GM18873 (cell line): ENCODE measurements at regions not wholly inside any gene's neighbourhood (a gene's known extent, or its start where the extent isn't known, plus 50 kb on each side); places are given as distances from the start of the nearest gene placed in this dataset.

Experiments used
- ATAC-seq: cut with Tn5 transposase; IDR thresholded peaks from one replicate; pipeline ENCODE4 v1.9.1; 2021; ENCODE audit warnings: mild to moderate bottlenecking, moderate library complexity, moderate number of reproducible peaks; ENCODE audit not compliant: unreplicated experiment, low FRiP score

- no peak for ATAC-seq
Measured at GRCh38 chr7:145327646-145328045, 491.8 kb upstream of the TPK1 start.

DNA sequence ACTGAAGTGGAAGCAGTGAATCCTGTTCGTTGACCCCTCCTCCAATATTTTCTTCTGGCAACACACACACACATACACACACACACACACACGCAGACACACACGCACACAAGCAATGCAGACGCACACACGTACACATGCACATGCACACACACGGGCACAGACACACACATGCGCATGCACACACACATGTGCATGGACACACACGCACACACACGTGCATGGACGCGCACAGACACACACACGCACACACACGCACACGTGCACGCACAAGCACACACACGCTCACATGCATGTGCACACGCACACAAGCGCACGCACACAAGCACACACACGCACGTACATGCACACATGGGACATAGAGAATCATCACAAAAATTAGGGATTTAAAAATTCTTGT lies 488.2 kb upstream of the TPK1 start:
- ATAC-seq = no peak

DNA sequence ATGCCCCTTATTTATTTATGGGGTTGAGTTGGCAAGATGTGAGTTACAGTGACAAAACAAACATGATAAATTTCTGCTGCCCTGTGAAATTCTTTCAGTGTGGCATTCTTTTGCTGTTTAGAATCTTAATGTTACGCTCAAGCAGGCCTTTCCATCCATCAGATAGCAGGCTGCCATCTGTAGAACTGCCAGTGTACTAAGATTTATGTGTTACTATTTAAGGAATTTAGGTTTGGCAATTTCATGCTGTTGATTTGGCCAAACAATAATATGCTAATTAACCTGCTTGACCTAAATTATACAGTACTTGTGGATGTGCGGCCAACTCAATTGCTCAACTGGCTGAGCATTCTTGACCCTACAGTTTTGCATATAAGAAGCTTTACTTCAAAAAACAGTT lies 477.7 kb upstream of the TPK1 start:
- no peak for ATAC-seq

DNA sequence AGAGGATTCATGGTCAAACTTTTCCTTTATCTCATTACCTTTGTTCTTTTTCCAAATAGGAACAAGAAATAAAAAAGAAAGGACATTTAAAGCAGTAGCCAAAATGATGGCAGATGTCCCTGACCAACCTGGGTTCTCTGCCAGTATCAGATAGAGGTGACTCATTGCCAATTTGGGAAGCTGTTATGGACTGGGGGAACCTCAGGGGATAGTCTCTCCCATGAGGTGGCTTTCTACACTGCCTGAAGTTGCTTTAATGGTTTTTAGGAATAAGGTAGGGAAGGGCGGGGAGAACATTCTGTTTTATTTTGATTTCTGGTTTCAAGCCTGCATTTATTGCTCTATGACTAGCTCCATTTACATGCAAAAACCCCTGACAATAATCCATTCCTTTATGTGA lies 457.9 kb upstream of the TPK1 start:
- ATAC-seq = no peak

DNA sequence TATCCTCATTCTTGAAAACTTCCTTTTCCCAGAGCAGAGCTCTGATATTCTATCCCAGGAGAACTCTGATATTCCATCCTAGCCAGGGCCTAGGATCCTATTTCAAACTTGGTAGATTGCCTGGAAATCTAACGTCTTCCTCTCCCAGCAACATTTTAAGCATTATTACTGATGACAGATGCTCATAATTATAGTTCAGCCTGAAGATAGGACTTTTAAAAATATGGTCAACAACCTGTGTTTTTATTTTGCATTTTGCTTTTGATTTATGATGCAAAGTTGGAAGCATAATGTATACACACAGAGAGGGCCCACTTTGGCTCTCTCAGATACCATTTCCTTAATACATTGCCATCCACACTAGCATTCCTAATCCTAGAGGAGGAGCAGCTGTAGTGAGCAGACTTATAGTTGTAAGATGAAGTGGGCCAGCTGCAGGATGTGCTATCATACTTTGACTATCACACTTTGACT lies 457.4 kb upstream of the TPK1 start:
- ATAC-seq = no peak

DNA sequence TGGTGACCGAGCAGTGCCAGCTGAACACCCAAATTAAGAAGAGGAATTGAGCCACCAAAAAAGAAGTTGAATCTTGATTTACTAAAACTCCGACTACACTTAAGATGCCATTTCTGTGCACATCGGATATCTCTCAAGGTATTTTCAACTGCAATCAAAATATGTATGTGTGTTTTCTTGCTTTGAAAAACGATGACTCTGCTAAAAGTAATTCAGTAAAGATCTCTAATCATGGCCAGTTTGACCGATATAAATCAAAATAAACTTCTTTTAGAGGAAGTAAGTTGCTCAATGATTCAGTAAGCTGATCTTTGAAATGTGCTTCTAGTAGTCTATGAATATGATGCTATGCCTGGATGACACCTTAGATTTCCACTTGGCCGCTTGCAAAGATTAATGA lies 453.5 kb upstream of the TPK1 start:
- no peak for ATAC-seq

GRCh38 chr7:145276118-145276517 lies 440.3 kb upstream of the TPK1 start:
- ATAC-seq = no peak

DNA sequence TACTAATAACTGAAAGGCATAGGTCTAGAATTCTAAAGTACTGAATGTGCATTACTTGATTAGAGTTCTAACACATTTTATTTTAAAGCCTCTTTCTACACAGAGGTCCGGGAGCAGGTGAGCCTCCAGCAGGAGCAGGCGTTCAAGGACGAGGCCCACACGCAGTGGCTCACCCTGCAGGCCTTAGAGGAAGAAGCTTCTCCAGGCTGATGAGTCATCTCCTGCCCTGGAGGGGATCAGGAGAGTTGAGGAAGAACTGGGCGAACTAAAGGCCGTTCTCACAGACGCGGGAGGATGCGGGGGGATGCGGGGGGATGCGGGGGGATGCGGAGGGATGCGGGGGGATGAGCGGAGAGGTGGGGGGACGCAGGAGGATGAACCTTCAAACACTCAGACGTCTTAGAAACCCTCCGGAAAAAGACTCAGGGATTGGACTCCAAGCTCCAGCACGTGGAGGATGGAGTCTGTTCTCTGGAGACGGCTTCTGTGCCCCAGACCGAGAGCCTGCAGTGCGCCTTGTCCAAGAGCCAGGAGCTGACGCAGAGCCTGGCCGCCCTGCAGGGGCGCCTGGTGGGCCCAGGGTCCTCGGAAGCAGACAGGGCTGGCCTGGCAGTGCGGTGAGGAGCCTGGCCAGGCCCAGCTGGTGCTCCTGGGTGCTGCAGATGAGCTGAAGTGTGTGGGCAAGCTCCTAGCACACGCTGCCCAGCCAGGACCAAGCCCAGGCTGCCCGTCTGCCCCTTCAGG lies 433.7 kb upstream of the TPK1 start:
- ATAC-seq = no peak

- ATAC-seq = no peak
Measured at GRCh38 chr7:145265180-145265579, 429.3 kb upstream of the TPK1 start.

- ATAC-seq = no peak
Measured at GRCh38 chr7:145263886-145264285, 428.0 kb upstream of the TPK1 start.

DNA sequence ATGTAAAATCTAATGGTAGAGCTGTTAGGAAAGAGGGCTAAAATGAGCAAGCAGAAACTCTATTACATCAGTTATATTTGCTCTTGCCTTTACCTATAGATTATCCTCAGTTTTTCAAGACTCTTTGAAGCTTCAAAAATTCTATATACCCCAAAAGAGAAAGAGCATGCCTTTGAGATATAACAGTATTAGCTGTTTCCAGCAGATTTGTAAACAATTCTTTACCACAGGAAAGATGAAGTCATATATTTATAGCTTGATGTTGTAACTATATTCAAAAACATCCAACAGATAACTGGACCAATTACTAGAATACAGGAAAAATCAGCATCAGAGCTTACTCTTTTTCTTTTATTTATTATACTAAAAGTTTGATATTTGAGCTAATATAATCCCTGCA lies 416.2 kb upstream of the TPK1 start:
- ATAC-seq = no peak

- ATAC-seq = no peak
Measured at GRCh38 chr7:145224775-145225174, 388.9 kb upstream of the TPK1 start.

GRCh38 chr7:145219461-145219860 lies 383.6 kb upstream of the TPK1 start:
- ATAC-seq = no peak

DNA sequence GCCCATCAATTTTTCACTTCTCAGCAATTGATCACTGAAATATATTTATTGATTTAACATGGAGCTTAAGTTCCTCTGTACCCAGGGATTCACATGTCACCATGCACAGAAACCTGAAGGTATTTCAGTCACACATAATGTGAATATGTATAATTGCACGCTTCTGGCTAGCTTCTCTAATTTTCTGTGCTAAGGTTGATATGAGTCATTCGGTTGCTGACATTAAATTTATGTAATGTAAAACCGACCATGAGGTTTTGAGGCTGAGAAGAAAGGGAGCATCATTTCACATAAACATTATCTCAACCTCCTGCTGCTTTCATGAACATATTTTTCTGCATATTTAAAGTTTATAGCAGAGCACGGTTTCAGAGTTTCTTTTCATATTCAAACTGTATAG lies 381.0 kb upstream of the TPK1 start:
- no peak for ATAC-seq

GRCh38 chr7:145212050-145212449 lies 376.2 kb upstream of the TPK1 start:
- ATAC-seq = no peak

- ATAC-seq = no peak
Measured at GRCh38 chr7:145211211-145211610, 375.4 kb upstream of the TPK1 start.

- no peak for ATAC-seq
Measured at GRCh38 chr7:145193951-145194350, 358.1 kb upstream of the TPK1 start.

DNA sequence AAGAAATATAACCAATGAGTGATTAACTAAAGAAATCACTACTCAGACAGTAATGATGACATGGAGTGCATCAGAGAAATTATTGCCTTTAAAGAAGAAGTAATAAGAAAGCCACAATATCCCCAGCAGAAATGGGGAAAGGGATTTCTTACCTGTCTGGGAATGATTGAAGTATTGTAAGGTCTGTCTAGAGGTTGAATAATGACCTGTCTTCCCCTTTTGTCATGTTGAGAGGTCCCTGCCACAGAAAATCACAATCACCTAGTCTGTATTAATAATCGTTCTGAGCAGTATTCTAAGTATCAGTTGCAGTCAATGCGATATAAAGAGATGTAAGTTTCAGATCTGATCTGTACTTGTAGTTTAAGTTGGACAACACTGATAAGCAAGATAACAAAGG lies 349.1 kb upstream of the TPK1 start:
- no peak for ATAC-seq

GRCh38 chr7:145183069-145183468 lies 347.2 kb upstream of the TPK1 start:
- ATAC-seq = no peak

GRCh38 chr7:145175366-145175765 lies 339.5 kb upstream of the TPK1 start:
- no peak for ATAC-seq

DNA sequence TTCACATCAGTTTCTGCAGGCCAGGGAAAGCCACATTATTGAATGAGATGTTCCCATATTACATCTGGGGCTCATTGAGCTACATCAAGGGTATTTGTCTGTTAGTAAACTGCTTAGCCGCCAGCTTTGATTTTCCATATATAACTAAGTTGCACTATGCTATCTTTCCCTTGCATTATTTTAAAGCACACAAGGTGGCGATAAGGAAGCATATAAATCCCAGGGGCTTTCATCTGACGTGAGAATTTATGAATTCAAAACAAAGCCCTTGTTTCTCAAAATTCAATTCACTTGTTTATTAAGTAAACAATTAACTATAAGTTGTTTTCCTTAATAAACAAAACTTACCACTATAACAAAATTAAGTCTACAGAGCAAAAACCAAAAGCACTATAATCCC lies 334.1 kb upstream of the TPK1 start:
- no peak for ATAC-seq

DNA sequence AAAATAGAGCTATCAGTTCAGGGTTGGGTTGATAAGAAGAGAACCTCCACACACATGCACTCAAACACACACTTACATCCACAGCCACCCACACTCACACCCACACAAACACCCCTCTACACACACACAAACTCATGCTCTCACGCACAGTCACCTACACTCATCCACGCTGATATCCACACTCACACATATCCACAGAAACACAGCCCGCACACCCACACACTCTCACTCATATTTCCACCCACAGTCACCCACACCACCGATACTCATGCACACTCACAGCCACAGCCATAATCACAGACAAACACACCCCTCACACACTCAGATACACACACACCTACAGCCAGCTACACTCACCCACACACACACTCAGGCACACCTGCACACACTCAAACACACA lies 333.0 kb upstream of the TPK1 start:
- ATAC-seq = no peak

DNA sequence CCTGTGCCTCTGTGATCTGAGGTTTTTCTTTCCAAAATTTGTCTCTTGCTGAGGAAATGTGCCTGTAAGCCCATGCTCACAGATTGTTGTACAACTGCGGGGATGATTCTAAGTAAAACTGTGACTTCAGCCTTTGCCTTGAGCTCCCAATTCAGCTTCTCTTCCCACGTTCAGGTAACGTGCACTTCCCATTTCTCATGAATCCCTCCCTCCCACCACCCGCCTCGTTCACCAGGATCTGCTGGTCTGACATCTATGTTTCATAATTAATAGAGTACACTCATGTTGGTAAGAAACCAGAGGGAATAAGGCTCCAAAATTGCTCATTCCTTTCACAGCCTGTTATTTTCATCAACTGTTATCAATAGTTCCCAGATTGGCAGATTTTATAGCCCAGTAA lies 332.6 kb upstream of the TPK1 start:
- ATAC-seq = no peak
